Osteoblast (primary cell): ENCODE measurements at regions not wholly inside any gene's neighbourhood (a gene's known extent, or its start where the extent isn't known, plus 50 kb on each side); places are given as distances from the start of the nearest gene placed in this dataset.
A peak's percentile ranks its signal among the peaks of the same experiment; 100 is the strongest.

ENCODE experiments used
- DNase-seq: peaks from one replicate; pipeline ENCODE4 v3.0.0; 2011; ENCODE audit warnings: low spot score, mixed read lengths; ENCODE audit not compliant: insufficient read length; ENCODE audit errors: missing footprints
- H2AFZ ChIP-seq: 2 replicates; pipeline ENCODE4 v1.6.0; 2011; ENCODE audit warnings: mild to moderate bottlenecking, low read length
- H3K27ac ChIP-seq: 2 replicates; pipeline ENCODE4 v1.5.1; 2011; ENCODE audit warnings: mild to moderate bottlenecking, low read depth, low read length, moderate library complexity
- H3K27me3 ChIP-seq: 2 replicates; pipeline ENCODE4 v1.6.0; 2012; ENCODE audit warnings: mild to moderate bottlenecking, control low read depth, inconsistent platforms, low read length, moderate library complexity; ENCODE audit not compliant: insufficient read depth
- H3K36me3 ChIP-seq: 2 replicates; pipeline ENCODE4 v1.5.1; 2011; ENCODE audit warnings: mild to moderate bottlenecking, low read length, control low read depth, moderate library complexity; ENCODE audit not compliant: insufficient read depth
- H3K4me1 ChIP-seq: 2 replicates; pipeline ENCODE4 v1.5.1; 2011; ENCODE audit warnings: mild to moderate bottlenecking, low read length, control low read depth, moderate library complexity; ENCODE audit not compliant: insufficient read depth
- H3K4me2 ChIP-seq: 2 replicates; pipeline ENCODE4 v1.6.0; 2011; ENCODE audit warnings: mild to moderate bottlenecking, low read length; ENCODE audit not compliant: insufficient read depth
- H3K4me3 ChIP-seq: fragments of 200-600 bp; sonication (generic); 3 replicates; pipeline ENCODE4 v1.5.1; 2012; ENCODE audit warnings: mild to moderate bottlenecking, low read length, inconsistent platforms; ENCODE audit not compliant: insufficient read depth
- H3K79me2 ChIP-seq: 2 replicates; pipeline ENCODE4 v1.6.0; 2012; ENCODE audit warnings: mild to moderate bottlenecking, low read length, control low read depth, inconsistent platforms; ENCODE audit not compliant: insufficient read depth
- H3K9me3 ChIP-seq: 2 replicates; pipeline ENCODE4 v1.5.1; 2011; ENCODE audit warnings: low read depth, low read length, control low read depth
- H4K20me1 ChIP-seq: 2 replicates; pipeline ENCODE4 v1.6.0; 2012; ENCODE audit warnings: mild to moderate bottlenecking, low read length, control low read depth; ENCODE audit not compliant: insufficient read depth
- CTCF ChIP-seq: IDR thresholded peaks from 2 replicates; pipeline ENCODE4 v1.5.1; 2011; ENCODE audit warnings: mild to moderate bottlenecking, low read depth, low read length, moderate library complexity; ENCODE audit errors: extremely low read depth

- peak overlapping the region; percentile 58 for H3K4me2 ChIP-seq
Observed at GRCh38 chr11:69918231-69918937, 99.2 kb upstream of the FGF3 start.

GRCh38 chr11:69918938-69919650, 99.9 kb upstream of the FGF3 start:
- Histone ChIP-seq H3K27me3 (peaks cover 4% of the 10 kb centered on the region), H2AFZ (no peak overlapping the region), H3K27ac (no peak overlapping the region), H3K4me2 (peak overlapping the region; percentile 58), H3K4me3 (no peak overlapping the region), H3K9me3 (no peaks in the 10 kb centered on the region), H3K4me1 (peaks cover 18% of the 10 kb centered on the region), H4K20me1 (no peaks in the 10 kb centered on the region), H3K36me3 (no peaks in the 10 kb centered on the region), H3K79me2 (no peaks in the 10 kb centered on the region)
- DNase-seq: peak; percentile 97
- TF ChIP-seq CTCF: peak; percentile 82

More at GRCh38 chr11:69918231-69918937, 99.2 kb upstream of the FGF3 start:
- no peak overlapping the region for H3K4me3 ChIP-seq
- H3K79me2 ChIP-seq: no peaks in the 10 kb centered on the region
- H3K36me3 ChIP-seq: no peaks in the 10 kb centered on the region
- peak; percentile 37 for DNase-seq
- peaks cover 4% of the 10 kb centered on the region for H3K27me3 ChIP-seq
- H3K9me3 ChIP-seq: no peaks in the 10 kb centered on the region
- no peak for TF ChIP-seq CTCF
- no peak overlapping the region for H3K27ac ChIP-seq
- H3K4me1 ChIP-seq: peaks cover 18% of the 10 kb centered on the region
- no peak overlapping the region for H2AFZ ChIP-seq
- no peaks in the 10 kb centered on the region for H4K20me1 ChIP-seq

GRCh38 chr11:69919659-69920344, 100.6 kb upstream of the FGF3 start:
- H3K79me2 ChIP-seq: no peaks in the 10 kb centered on the region
- H3K27ac ChIP-seq: no peak overlapping the region
- no peaks in the 10 kb centered on the region for H3K9me3 ChIP-seq
- H3K4me1 ChIP-seq: peaks cover 18% of the 10 kb centered on the region
- no peak for TF ChIP-seq CTCF
- H3K4me3 ChIP-seq: no peak overlapping the region
- DNase-seq: peak; percentile 44
- H2AFZ ChIP-seq: no peak overlapping the region
- no peaks in the 10 kb centered on the region for H3K36me3 ChIP-seq
- H4K20me1 ChIP-seq: no peaks in the 10 kb centered on the region
- peaks cover 11% of the 10 kb centered on the region for H3K27me3 ChIP-seq
- H3K4me2 ChIP-seq: no peak overlapping the region
